Urinary bladder (tissue), 3 donors: ENCODE measurements at regions not wholly inside any gene's neighbourhood (a gene's known extent, or its start where the extent isn't known, plus 50 kb on each side); places are given as distances from the start of the nearest gene placed in this dataset.

Source experiments
- DNase-seq: peaks from one replicate; pipeline ENCODE4 v3.0.0-alpha.2; 2015; ENCODE audit errors: extremely low spot score
- H3K27ac ChIP-seq: one replicate; pipeline ENCODE4 v1.5.1; 2013; ENCODE audit warnings: low read depth, mild to moderate bottlenecking, moderate library complexity
- H3K36me3 ChIP-seq: one replicate; pipeline ENCODE4 v1.6.1; 2013; ENCODE audit warnings: mild to moderate bottlenecking, moderate library complexity; ENCODE audit not compliant: insufficient read depth
- H3K4me1 ChIP-seq: one replicate; pipeline ENCODE4 v1.6.1; 2013; ENCODE audit warnings: mild to moderate bottlenecking, moderate library complexity; ENCODE audit not compliant: insufficient read depth
- H3K4me3 ChIP-seq: one replicate; pipeline ENCODE4 v1.5.1; 2013; ENCODE audit warnings: low read depth, low read length
- WGBS: extraction: QIAGEN DNeasy Blood & Tissue Kit; methylation state at CpG from one replicate; pipeline ENCODE4 v1.1.7; 2013; 5-methylcytosine and 5-hydroxymethylcytosine counted together
- donor health status: healthy with polysubstance abuse.
- donor health status: healthy.

DNA sequence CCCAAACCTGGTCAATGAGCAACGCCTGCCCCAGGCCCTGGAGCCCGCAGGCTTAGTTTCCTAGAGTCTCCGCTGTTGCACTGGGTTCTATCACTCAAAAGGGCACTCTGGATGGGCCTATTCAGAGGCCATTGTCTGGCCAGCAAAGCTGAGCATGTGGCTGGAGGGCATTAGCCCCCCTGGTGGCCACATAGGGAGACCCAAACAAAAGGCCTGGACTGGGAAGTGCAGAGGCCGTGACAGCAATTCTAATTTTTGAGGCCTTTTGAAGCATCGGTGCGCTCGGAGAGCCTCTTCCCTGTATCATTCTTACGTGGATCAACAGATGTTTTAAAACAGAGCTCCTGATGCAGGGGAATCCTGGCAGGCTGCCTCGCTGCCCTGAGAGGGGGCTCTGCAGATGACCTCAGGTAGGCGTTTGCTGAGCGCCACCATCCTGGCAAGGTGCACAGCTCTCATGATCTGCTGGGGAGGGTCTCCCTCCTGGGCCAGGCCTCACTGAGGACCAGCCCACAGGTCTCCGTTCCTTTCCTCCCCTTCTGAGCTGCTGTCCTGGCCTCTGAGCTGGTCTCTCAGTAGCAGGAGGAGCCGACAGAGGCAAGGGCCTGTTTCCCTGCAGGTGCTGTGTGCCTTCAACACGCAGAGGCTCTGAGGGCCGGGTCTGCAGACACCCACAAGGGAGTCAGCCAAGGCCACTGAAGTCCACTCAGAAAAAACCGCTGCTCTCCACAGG lies 190.5 kb downstream of the URI1 start:
- Histone ChIP-seq H3K27ac (no peak overlapping the region), H3K4me3 (no peak overlapping the region), H3K4me1 (no peaks in the 10 kb centered on the region), H3K36me3 (no peaks in the 10 kb centered on the region)
- DNase-seq, result no peak
- 90% methylated on average over 16 of the region's 16 CpGs for WGBS

DNA sequence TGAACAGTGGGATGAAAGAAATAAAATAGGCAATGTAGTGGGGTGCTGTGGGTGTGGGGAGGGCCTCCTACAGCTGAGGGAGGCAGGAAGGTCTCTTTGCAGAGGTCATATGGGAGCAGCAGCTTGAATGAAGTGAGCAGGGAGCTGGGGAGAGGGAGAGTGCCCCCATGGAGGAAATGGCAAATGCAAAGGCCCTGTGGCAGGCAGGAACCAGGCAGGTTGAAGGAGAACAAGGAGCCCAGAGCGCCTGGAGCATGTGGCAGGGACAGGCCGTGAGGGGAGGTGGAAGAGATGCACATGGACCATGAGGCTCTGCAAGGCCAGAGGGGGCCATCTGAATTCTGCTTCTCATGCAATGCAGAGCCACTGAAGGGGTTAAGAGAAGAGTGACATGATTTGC lies 191.8 kb downstream of the URI1 start:
- Histone ChIP-seq H3K27ac (no peak overlapping the region), H3K4me1 (no peaks in the 10 kb centered on the region), H3K4me3 (no peak overlapping the region), H3K36me3 (no peaks in the 10 kb centered on the region)
- no peak for DNase-seq
- 93% methylated on average over 2 of the region's 2 CpGs for WGBS

DNA sequence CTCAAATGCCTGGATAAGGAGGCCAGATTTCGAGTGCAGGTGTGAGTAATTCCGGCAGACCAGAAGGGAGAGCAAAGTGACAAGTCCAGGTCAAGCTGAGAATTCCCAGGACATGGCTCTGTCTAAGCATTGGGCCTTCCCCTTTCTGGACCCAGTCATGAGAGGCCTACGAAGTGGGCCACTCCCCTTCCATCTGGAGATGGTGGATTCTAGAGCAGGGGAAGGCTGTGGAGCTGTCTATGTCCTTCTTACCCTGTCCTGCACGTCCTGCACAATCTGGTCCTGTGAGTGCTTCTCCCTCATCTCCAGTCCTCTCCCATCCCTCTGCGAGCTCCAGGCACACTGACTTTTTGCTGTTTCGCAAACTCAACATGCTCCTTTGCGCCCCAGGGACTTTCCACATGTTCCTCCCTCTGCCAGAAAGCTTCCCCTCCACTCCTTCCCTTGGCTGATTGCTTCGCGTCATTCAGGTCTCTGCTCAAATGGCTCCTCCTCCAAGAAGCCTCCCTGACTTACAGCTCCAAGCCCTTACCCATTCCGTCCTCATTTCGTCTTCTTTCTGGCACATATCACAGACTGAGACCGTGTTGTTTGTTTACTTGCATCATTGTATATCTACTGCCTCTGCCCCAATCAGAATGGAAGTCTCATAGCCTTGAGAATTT lies 193.2 kb downstream of the URI1 start:
- WGBS, result 79% methylated on average over 12 of the region's 12 CpGs
- H3K27ac ChIP-seq, result no peak overlapping the region
- H3K4me1 ChIP-seq, result no peaks in the 10 kb centered on the region
- no peaks in the 10 kb centered on the region for H3K36me3 ChIP-seq
- no peak for DNase-seq
- no peak overlapping the region for H3K4me3 ChIP-seq

DNA sequence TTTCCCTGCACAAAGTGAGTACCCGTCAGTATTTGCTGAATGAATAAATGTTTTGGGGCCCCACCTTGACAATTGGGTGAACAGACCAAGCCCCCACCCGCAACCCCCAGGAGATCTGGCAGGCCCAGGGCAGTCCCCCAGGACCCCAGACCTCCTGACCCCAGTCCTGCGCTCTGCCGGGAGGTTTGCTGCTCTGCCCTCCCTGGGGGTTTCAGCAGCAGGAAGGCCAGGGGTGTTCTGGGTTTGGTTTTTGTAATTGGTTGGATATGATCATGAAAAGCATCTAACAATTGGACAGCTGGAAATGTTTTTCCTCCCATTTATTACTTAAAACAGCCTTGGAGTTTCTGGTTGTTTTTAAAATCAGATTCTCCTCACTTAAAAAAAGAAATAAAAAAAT lies 193.8 kb downstream of the URI1 start:
- H3K27ac ChIP-seq, result no peak overlapping the region
- no peak overlapping the region for H3K4me3 ChIP-seq
- DNase-seq, result no peak
- no peaks in the 10 kb centered on the region for H3K36me3 ChIP-seq
- WGBS, result 81% methylated on average over 4 of the region's 4 CpGs
- H3K4me1 ChIP-seq, result no peaks in the 10 kb centered on the region

DNA sequence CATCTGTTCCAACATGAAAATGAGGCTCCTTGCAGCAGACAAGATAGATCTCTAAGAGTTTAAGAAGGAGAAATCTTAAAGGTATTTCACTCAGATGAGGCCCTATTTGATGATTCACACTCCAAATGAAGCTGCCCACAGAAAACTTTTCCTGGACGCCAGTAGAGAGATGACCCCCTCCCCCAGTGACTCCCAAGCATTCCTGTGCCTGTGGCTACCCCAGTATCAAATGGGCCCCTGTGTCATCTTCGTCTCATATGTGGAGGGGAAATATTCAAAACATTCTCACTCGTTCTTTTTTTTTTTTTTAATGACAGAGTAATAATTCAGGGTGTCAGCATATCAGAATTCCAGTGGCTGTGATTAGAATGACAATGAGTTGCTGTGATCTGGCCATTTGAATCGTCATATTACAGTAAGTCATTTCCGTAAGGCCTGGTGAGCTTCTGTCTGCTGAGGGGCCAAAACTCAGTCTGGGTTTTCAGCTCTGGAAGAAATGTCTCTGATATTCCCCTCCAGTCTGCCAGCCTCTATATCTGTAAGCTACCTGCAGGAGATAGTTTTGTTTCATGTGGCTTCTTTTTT lies 194.7 kb downstream of the URI1 start:
- Histone ChIP-seq H3K4me1 (no peaks in the 10 kb centered on the region), H3K27ac (no peak overlapping the region), H3K36me3 (no peaks in the 10 kb centered on the region), H3K4me3 (no peak overlapping the region)
- 81% methylated on average over 5 of the region's 5 CpGs for WGBS
- DNase-seq, result no peak

DNA sequence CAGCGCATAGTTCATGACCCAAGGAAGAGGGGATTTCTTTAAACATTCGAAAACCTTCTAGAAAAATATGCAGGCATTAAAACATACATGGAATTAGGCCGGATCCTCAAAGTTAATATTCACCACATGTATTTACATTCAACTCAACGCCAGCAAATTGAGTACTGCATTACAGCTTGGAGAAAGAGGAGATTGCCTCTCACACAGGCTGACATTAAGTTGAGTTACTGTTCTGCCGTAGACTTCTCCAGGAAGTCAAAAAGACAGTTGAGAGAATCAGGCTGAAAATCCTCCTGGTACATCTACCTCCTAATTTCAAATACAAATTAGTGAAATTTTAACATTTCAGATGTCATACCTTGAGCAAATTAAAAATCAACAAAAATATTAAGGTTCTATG lies 195.7 kb downstream of the URI1 start:
- H3K36me3 ChIP-seq, result no peaks in the 10 kb centered on the region
- no peak overlapping the region for H3K27ac ChIP-seq
- WGBS, result 68% methylated on average over 5 of the region's 5 CpGs
- no peak for DNase-seq
- no peak overlapping the region for H3K4me3 ChIP-seq
- no peaks in the 10 kb centered on the region for H3K4me1 ChIP-seq

DNA sequence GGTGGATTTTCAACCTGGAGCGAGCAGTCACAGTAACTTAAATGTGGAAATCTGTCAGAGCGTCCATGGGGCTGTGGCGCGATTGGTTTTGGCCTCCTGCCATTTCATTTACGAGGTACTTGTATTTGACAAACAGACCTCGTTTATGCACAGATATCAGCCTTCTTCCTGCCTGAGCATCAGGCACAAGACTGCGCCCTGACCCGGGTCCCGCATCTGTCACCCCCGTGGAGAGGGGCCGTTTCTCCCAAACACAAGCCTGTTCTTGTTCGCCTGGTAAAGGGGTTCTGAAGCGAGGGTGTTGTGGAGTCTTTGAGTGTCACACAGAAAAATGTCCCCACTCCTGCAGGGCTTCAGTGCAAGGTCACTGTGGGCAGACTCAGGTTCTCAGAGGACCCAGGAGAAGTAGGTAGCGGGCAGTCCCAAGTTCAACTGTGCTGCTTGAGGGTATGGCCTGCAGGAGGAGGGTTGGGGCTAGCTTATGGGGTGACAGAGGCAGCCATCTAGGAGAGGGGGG lies 202.3 kb downstream of the URI1 start:
- Histone ChIP-seq H3K36me3 (no peaks in the 10 kb centered on the region), H3K4me1 (no peaks in the 10 kb centered on the region), H3K4me3 (no peak overlapping the region), H3K27ac (no peak overlapping the region)
- 40% methylated on average over 14 of the region's 14 CpGs for WGBS
- DNase-seq, result no peak

DNA sequence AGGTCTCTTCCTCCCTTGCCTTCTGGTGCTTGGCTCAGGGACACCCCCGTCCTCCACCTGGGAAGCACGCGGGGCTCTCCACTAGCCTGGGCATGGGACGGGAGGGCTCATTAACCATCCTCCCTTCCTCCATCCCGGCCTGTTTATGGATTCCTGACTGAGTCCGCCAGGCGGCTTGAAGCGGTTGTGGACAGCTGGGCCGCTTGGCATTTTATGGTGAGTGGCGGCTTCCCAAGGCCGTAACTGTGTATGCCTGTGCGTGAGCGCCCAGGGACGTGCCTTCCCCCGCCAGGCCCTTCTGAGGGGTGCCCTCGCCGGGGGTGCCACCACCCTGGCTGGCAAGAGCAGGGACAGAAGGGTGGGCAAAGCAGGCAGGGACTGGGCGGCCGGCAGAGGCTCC lies 202.8 kb downstream of the URI1 start:
- Histone ChIP-seq H3K27ac (no peak overlapping the region), H3K36me3 (no peaks in the 10 kb centered on the region), H3K4me3 (no peak overlapping the region), H3K4me1 (no peaks in the 10 kb centered on the region)
- no peak for DNase-seq
- 78% methylated on average over 19 of the region's 19 CpGs for WGBS

DNA sequence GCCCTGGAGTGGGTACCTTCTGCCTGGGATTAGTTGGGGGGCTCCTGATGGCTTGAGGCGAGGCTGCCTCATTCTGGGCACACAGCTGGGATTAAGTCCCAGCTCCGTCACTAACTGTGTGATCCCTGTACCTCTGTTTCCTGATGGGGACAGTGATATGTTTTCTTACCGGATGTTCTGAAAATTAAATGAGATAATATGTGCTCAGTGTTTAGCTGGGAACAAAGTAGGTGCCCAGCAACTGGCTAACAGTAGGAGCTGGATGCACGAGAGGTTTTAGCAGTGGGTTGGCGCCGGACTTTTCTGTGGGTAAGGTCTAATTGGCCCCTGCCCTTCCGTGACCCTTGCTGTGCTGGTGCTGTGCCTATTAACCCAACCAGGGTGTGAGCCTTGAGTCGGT lies 203.4 kb downstream of the URI1 start:
- no peaks in the 10 kb centered on the region for H3K4me1 ChIP-seq
- DNase-seq, result no peak
- H3K27ac ChIP-seq, result no peak overlapping the region
- no peaks in the 10 kb centered on the region for H3K36me3 ChIP-seq
- 89% methylated on average over 8 of the region's 8 CpGs for WGBS
- H3K4me3 ChIP-seq, result no peak overlapping the region

DNA sequence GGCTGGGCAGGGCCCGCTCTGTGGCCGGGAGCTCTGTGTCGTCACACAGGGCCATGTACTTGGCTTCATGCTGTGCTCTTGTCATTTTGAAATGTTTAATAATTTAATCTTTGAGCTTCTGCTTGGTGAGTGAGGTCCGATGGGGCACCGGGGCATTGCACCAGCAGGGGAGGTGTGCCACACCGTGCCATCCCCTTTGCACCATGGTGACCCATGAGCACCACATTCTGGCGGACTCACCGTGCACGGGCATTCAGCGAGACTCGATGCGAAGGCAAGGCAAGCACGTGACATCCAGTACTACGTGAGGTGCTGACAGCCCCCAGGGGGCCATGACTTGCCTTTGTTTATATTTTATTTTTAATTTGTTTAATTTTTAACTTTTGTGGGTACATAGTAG lies 204.3 kb downstream of the URI1 start:
- Histone ChIP-seq H3K4me1 (no peaks in the 10 kb centered on the region), H3K27ac (no peak overlapping the region), H3K36me3 (no peaks in the 10 kb centered on the region), H3K4me3 (no peak overlapping the region)
- no peak for DNase-seq
- WGBS, result 86% methylated on average over 14 of the region's 14 CpGs

DNA sequence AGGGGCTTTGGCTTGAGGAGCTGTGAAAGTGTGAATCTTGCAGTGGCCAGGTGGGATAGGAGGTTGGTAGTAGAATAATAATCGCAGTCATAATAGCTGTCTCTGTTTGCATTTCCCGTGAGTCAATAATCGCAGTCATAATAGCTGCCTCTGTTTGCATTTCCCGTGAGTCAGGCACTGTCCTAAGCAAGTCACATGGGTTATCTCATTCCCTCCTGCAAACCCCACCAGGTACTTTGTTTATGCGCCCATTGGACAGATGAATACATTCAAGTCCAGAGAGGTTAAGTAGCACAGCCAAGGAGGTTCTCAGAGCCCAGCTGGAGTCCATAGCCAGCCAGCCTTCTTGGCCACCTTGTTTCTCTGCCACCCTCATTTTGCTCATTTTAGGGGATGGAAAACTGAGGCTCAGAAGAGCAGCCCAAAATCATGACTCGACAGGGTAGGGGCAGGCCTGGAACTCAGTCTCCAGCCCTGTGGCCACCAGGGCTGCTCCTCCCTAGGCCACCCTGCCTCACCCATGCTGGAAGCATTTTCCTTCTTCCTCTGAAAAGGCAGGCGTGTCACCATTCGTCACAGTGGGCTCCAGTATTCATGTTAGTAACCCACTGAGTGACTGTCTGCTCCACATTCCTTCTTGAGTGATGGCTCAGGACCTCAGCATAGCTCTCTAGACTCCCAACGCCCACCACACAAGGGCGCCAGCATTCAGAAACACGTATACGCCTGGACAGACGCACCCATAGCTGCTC lies 206.2 kb downstream of the URI1 start:
- H3K4me1 ChIP-seq, result no peaks in the 10 kb centered on the region
- H3K4me3 ChIP-seq, result no peak overlapping the region
- H3K27ac ChIP-seq, result no peak overlapping the region
- no peak for DNase-seq
- WGBS, result 84% methylated on average over 13 of the region's 13 CpGs
- no peaks in the 10 kb centered on the region for H3K36me3 ChIP-seq

DNA sequence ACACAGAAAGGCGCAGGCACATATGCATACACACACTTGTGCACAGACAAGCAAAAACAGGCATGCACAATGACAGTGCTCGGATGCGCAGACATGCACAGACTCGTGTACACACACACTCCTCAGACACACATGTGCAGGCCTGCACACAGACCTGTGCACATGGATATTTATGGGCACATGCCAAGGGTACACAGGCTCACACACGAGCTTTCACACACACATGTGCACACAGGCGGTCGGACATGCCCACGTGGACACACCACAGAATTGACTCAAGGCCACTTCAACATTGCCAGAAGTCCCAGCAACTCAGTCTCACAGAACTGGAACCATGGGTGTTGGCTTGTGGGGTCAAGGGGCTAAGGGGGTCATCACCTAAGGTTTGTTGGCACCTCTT lies 206.8 kb downstream of the URI1 start:
- no peak for DNase-seq
- Histone ChIP-seq H3K27ac (no peak overlapping the region), H3K4me3 (no peak overlapping the region), H3K4me1 (no peaks in the 10 kb centered on the region), H3K36me3 (no peaks in the 10 kb centered on the region)
- WGBS, result 86% methylated on average over 8 of the region's 8 CpGs

DNA sequence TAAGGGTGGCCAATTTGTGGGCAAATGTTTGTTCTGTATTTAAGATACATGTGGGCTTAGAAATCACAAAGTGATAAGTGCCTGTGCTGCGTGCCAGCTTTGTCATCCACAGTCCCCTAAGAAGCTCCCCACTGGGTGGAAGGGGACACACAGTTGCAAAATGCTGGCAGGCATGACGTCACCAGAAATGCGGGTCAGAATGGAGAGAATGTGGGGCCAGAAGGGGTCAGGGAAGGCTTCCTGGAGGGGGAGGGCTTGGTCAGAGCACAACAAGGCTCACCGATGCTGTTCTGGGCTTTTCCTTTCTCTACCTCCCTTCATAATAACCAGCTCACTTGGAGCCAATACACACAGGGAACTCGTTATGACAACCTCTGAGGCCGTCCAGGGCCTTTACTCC lies 207.3 kb downstream of the URI1 start:
- WGBS, result 78% methylated on average over 6 of the region's 6 CpGs
- no peaks in the 10 kb centered on the region for H3K4me1 ChIP-seq
- no peak overlapping the region for H3K27ac ChIP-seq

More for the DNA sequence above, 207.3 kb downstream of the URI1 start:
- DNase-seq, result no peak
- Histone ChIP-seq H3K36me3 (no peaks in the 10 kb centered on the region), H3K4me3 (no peak overlapping the region)
